DND-41 (cell line): ENCODE measurements at regions not wholly inside any gene's neighbourhood (a gene's known extent, or its start where the extent isn't known, plus 50 kb on each side); places are given as distances from the start of the nearest gene placed in this dataset.

ENCODE experiments used
- EZH2 ChIP-seq: IDR thresholded peaks from 3 replicates; pipeline ENCODE4 v1.6.1; 2012; ENCODE audit warnings: borderline replicate concordance, low read depth, mild to moderate bottlenecking, moderate library complexity, low read length, inconsistent platforms; ENCODE audit not compliant: severe bottlenecking
- TF ChIP-seq, protein P1 (sequence below): IDR thresholded peaks from 2 replicates; pipeline ENCODE4 v1.5.1; 2012; ENCODE audit warnings: borderline replicate concordance, low read length, moderate library complexity, mild to moderate bottlenecking; ENCODE audit not compliant: poor library complexity, severe bottlenecking; ENCODE audit errors: extremely low read depth

DNA sequence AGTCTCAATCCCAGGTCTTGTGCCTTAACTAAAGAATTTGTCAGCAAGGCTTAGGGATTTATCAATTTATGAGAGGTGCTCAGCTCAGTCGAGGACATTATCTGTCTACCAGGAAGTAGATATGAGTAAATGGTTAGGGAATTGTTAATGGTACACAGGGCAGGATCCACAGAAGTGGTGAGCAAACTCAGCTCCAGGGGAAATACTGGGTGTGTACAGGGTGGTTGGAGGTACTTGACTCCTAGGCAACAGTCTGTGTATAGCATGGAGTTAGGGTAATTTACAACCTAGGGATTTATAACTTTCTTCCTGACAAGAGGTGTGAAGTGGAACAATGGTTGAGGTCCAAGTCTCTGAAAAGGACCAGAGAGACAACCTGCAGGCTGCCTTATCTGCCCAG is 123.4 kb upstream of the OR9Q1 start:
- no peak for TF ChIP-seq EZH2
- TF ChIP-seq, protein P1, sequence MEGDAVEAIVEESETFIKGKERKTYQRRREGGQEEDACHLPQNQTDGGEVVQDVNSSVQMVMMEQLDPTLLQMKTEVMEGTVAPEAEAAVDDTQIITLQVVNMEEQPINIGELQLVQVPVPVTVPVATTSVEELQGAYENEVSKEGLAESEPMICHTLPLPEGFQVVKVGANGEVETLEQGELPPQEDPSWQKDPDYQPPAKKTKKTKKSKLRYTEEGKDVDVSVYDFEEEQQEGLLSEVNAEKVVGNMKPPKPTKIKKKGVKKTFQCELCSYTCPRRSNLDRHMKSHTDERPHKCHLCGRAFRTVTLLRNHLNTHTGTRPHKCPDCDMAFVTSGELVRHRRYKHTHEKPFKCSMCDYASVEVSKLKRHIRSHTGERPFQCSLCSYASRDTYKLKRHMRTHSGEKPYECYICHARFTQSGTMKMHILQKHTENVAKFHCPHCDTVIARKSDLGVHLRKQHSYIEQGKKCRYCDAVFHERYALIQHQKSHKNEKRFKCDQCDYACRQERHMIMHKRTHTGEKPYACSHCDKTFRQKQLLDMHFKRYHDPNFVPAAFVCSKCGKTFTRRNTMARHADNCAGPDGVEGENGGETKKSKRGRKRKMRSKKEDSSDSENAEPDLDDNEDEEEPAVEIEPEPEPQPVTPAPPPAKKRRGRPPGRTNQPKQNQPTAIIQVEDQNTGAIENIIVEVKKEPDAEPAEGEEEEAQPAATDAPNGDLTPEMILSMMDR: no peak
